Mesendoderm (in vitro differentiated cells): ENCODE measurements at regions not wholly inside any gene's neighbourhood (a gene's known extent, or its start where the extent isn't known, plus 50 kb on each side); places are given as distances from the start of the nearest gene placed in this dataset.

Experiments used
- DNase-seq: peaks from one replicate; pipeline ENCODE4 v3.0.0; 2013
- H2AK5ac ChIP-seq: 2 replicates; pipeline ENCODE4 v1.6.1; 2013; ENCODE audit warnings: low read length, inconsistent platforms
- H2BK120ac ChIP-seq: 2 replicates; pipeline ENCODE4 v1.6.1; 2013; ENCODE audit warnings: low read depth, mild to moderate bottlenecking, low read length, moderate library complexity, mixed read lengths
- H2BK15ac ChIP-seq: replicated peaks from 2 replicates; pipeline ENCODE4 v1.6.1; 2013; ENCODE audit warnings: low read depth, mild to moderate bottlenecking, moderate library complexity
- H2BK5ac ChIP-seq: 2 replicates; pipeline ENCODE4 v1.6.1; 2013; ENCODE audit warnings: low read length, inconsistent platforms
- H3K18ac ChIP-seq: 2 replicates; pipeline ENCODE4 v1.6.1; 2013; ENCODE audit warnings: mild to moderate bottlenecking, low read length, mixed read lengths
- H3K23ac ChIP-seq: one replicate; pipeline ENCODE4 v1.6.1; 2013; ENCODE audit warnings: low read length
- H3K27ac ChIP-seq: 2 replicates; pipeline ENCODE4 v1.5.1; 2013; ENCODE audit warnings: low read depth, mild to moderate bottlenecking, inconsistent platforms, low read length, moderate library complexity
- H3K27me3 ChIP-seq: 2 replicates; pipeline ENCODE4 v1.6.1; 2013; ENCODE audit warnings: low read length, control low read depth, mild to moderate bottlenecking, inconsistent platforms; ENCODE audit not compliant: insufficient read depth, poor library complexity
- H3K36me3 ChIP-seq: 2 replicates; pipeline ENCODE4 v1.6.1; 2013; ENCODE audit warnings: low read length, inconsistent platforms; ENCODE audit not compliant: control insufficient read depth, insufficient read depth
- H3K4ac ChIP-seq: one replicate; pipeline ENCODE4 v1.6.1; 2013; ENCODE audit warnings: low read depth, mild to moderate bottlenecking, low read length, moderate library complexity
- H3K4me1 ChIP-seq: 2 replicates; pipeline ENCODE4 v1.6.1; 2013; ENCODE audit warnings: low read depth, low read length, inconsistent platforms; ENCODE audit not compliant: control insufficient read depth
- H3K4me2 ChIP-seq: 2 replicates; pipeline ENCODE4 v1.6.1; 2013; ENCODE audit warnings: low read length
- H3K4me3 ChIP-seq: 2 replicates; pipeline ENCODE4 v1.5.1; 2013; ENCODE audit warnings: mild to moderate bottlenecking, low read length
- H3K56ac ChIP-seq: one replicate; pipeline ENCODE4 v1.6.1; 2013; ENCODE audit warnings: low read length
- H3K79me1 ChIP-seq: 2 replicates; pipeline ENCODE4 v1.6.1; 2013; ENCODE audit warnings: low read length, inconsistent platforms
- H3K79me2 ChIP-seq: 2 replicates; pipeline ENCODE4 v1.6.1; 2013; ENCODE audit warnings: mild to moderate bottlenecking, low read length; ENCODE audit not compliant: control insufficient read depth, insufficient read depth
- H3K9ac ChIP-seq: 2 replicates; pipeline ENCODE4 v1.6.1; 2013; ENCODE audit warnings: low read length, inconsistent platforms
- H4K5ac ChIP-seq: one replicate; pipeline ENCODE4 v1.6.1; 2013; ENCODE audit warnings: low read length
- H4K8ac ChIP-seq: one replicate; pipeline ENCODE4 v1.6.1; 2013; ENCODE audit warnings: low read depth, mild to moderate bottlenecking, control low read depth, low read length, moderate library complexity
- WGBS: extraction: QIAGEN DNeasy Blood & Tissue Kit; methylation state at CpG from one replicate; pipeline ENCODE4 v1.1.7; 2013; ENCODE audit warnings: low lambda C conversion rate, missing lambda C conversion rate; ENCODE audit not compliant: insufficient coverage; ENCODE audit errors: extremely low coverage; 5-methylcytosine and 5-hydroxymethylcytosine counted together

DNA sequence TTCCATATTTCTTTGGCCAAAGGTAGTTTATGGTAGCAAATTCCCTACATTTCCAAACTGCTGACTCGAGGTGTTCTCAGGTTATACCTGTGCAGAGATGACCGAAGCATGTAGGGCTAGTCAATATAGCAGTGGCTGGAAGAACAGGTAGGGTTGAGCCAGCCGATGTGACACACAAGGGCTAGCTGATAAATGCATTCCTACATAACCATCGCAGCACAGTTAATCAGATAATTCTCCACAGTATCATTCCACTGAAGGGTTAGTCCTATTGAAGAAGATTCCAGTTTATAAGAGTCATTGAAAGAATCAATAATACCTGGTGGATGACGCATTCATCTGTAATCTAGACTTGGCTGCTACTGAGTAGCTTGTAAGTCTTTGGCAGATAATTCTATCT is 220.0 kb downstream of the KIF20B start:
- Histone ChIP-seq H3K27me3 (no peaks in the 10 kb centered on the region), H2BK5ac (no peak overlapping the region), H2AK5ac (no peak overlapping the region), H3K79me1 (no peaks in the 10 kb centered on the region), H3K4me3 (no peak overlapping the region), H2BK15ac (no peak overlapping the region), H2BK120ac (no peak overlapping the region), H3K4me1 (no peaks in the 10 kb centered on the region), H3K23ac (no peak overlapping the region), H3K9ac (no peak overlapping the region), H3K79me2 (no peaks in the 10 kb centered on the region), H4K5ac (no peak overlapping the region), H3K56ac (no peak overlapping the region), H3K4ac (no peak overlapping the region), H3K27ac (no peak overlapping the region), H3K18ac (no peak overlapping the region), H4K8ac (no peak overlapping the region), H3K4me2 (no peak overlapping the region), H3K36me3 (no peaks in the 10 kb centered on the region)
- DNase-seq, result peak; percentile 4
- WGBS, result no CpG with 5 or more reads among the region's 5 CpGs

DNA sequence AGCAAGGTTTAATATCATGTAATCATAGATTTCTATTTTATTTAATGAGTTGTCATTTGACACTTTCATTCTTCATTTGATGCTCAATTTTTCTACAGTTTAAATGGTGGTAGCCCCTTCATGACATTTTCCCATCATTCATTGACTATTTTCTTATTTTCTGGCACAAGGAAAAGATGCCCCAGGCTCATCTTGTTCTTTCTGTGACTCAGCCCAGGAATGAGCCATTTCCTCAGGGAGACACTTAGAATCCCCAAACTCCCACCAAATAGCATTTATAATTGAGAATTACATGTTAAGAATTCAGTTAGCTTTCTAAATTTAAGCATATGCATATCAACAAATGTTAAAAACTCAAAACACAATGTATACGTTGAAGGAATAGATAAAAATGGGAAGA is 222.3 kb downstream of the KIF20B start:
- Histone ChIP-seq H3K56ac (no peak overlapping the region), H3K4me1 (no peaks in the 10 kb centered on the region), H3K4me3 (no peak overlapping the region), H2BK120ac (no peak overlapping the region), H3K36me3 (no peaks in the 10 kb centered on the region), H3K27me3 (no peaks in the 10 kb centered on the region), H4K5ac (no peak overlapping the region), H2BK5ac (no peak overlapping the region), H3K79me2 (no peaks in the 10 kb centered on the region), H4K8ac (no peak overlapping the region), H3K18ac (no peak overlapping the region), H3K79me1 (no peaks in the 10 kb centered on the region), H3K23ac (no peak overlapping the region), H2AK5ac (no peak overlapping the region), H3K4me2 (no peak overlapping the region), H3K27ac (no peak overlapping the region), H3K4ac (no peak overlapping the region), H2BK15ac (no peak overlapping the region), H3K9ac (no peak overlapping the region)
- no CpG with 5 or more reads among the region's 1 CpG for WGBS
- no peak for DNase-seq

DNA sequence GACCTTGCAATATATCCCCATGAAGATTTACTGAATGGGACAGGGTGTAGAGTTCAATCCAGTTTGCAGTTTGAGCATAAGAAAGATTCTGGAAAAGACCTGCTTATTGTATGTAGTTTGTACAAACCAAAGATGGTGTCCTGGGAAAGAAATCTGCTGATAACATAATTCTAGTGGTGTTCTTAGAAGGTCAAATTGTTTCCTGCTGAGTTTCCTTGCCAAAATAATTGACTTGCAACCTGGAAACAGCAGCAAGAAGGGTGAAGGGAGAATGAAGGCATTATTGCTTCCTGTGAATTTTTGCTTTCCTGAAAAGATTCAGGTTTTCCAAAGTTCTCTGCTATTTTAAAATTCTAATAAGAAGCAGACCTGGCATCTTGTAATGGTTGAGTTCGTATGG is 222.9 kb downstream of the KIF20B start:
- no peak overlapping the region for H4K8ac ChIP-seq
- no CpG with 5 or more reads among the region's 1 CpG for WGBS

GRCh38 chr10:89926736-89927135 is 225.3 kb downstream of the KIF20B start:
- Histone ChIP-seq H2BK5ac (no peak overlapping the region), H2BK120ac (no peak overlapping the region)
- no CpG with 5 or more reads among the region's 2 CpGs for WGBS

More for the DNA sequence above, 222.9 kb downstream of the KIF20B start:
- no peak overlapping the region for H3K4me3 ChIP-seq
- H2BK120ac ChIP-seq, result no peak overlapping the region
- H3K23ac ChIP-seq, result no peak overlapping the region
- no peak overlapping the region for H3K56ac ChIP-seq
- no peaks in the 10 kb centered on the region for H3K4me1 ChIP-seq
- no peak overlapping the region for H3K4ac ChIP-seq
- no peaks in the 10 kb centered on the region for H3K79me2 ChIP-seq
- H3K27ac ChIP-seq, result no peak overlapping the region
- no peak overlapping the region for H3K4me2 ChIP-seq
- no peak overlapping the region for H4K5ac ChIP-seq
- H3K18ac ChIP-seq, result no peak overlapping the region
- no peak overlapping the region for H2BK5ac ChIP-seq
- no peak overlapping the region for H3K9ac ChIP-seq
- no peaks in the 10 kb centered on the region for H3K36me3 ChIP-seq
- no peaks in the 10 kb centered on the region for H3K27me3 ChIP-seq
- no peak overlapping the region for H2BK15ac ChIP-seq
- DNase-seq, result no peak
- no peak overlapping the region for H2AK5ac ChIP-seq
- H3K79me1 ChIP-seq, result no peaks in the 10 kb centered on the region

GRCh38 chr10:89929282-89930026 is 228.1 kb downstream of the KIF20B start:
- Histone ChIP-seq H3K4ac (no peak overlapping the region), H3K79me1 (no peaks in the 10 kb centered on the region), H3K56ac (no peak overlapping the region), H2BK120ac (no peak overlapping the region), H3K4me1 (no peaks in the 10 kb centered on the region), H3K18ac (no peak overlapping the region), H3K4me2 (no peak overlapping the region), H3K27me3 (no peaks in the 10 kb centered on the region), H2BK15ac (no peak overlapping the region), H4K8ac (no peak overlapping the region), H3K79me2 (no peaks in the 10 kb centered on the region), H3K27ac (no peak overlapping the region), H2AK5ac (no peak overlapping the region), H3K4me3 (no peak overlapping the region), H3K36me3 (no peaks in the 10 kb centered on the region), H2BK5ac (no peak overlapping the region), H3K9ac (no peak overlapping the region), H4K5ac (no peak overlapping the region), H3K23ac (no peak overlapping the region)
- WGBS, result no CpG with 5 or more reads among the region's 8 CpGs
- DNase-seq, result no peak

More at GRCh38 chr10:89926736-89927135, 225.3 kb downstream of the KIF20B start:
- Histone ChIP-seq H3K4me1 (no peaks in the 10 kb centered on the region), H3K4ac (no peak overlapping the region), H3K36me3 (no peaks in the 10 kb centered on the region), H3K79me1 (no peaks in the 10 kb centered on the region), H4K8ac (no peak overlapping the region), H3K27me3 (no peaks in the 10 kb centered on the region), H3K4me2 (no peak overlapping the region), H3K18ac (no peak overlapping the region), H2AK5ac (no peak overlapping the region), H3K9ac (no peak overlapping the region), H3K4me3 (no peak overlapping the region), H4K5ac (no peak overlapping the region), H3K23ac (no peak overlapping the region), H2BK15ac (no peak overlapping the region), H3K56ac (no peak overlapping the region), H3K79me2 (no peaks in the 10 kb centered on the region), H3K27ac (no peak overlapping the region)
- no peak for DNase-seq

GRCh38 chr10:89937494-89937893 is 236.1 kb downstream of the KIF20B start:
- Histone ChIP-seq H2AK5ac (no peak overlapping the region), H2BK15ac (no peak overlapping the region), H3K56ac (no peak overlapping the region), H2BK120ac (no peak overlapping the region), H3K79me1 (no peaks in the 10 kb centered on the region), H4K5ac (no peak overlapping the region), H4K8ac (no peak overlapping the region), H3K27ac (no peak overlapping the region), H3K9ac (no peak overlapping the region), H2BK5ac (no peak overlapping the region), H3K4me2 (no peak overlapping the region), H3K4me3 (no peak overlapping the region), H3K4me1 (no peaks in the 10 kb centered on the region), H3K4ac (no peak overlapping the region), H3K79me2 (no peaks in the 10 kb centered on the region), H3K18ac (no peak overlapping the region), H3K27me3 (no peaks in the 10 kb centered on the region), H3K36me3 (no peaks in the 10 kb centered on the region), H3K23ac (no peak overlapping the region)
- no CpG with 5 or more reads among the region's 3 CpGs for WGBS
- no peak for DNase-seq
